NB4 (cell line): ENCODE measurements at regions not wholly inside any gene's neighbourhood (a gene's known extent, or its start where the extent isn't known, plus 50 kb on each side); places are given as distances from the start of the nearest gene placed in this dataset.

Source experiments
- DNase-seq: peaks from one replicate; pipeline ENCODE4 v3.0.0; 2010; ENCODE audit warnings: low read depth
- H3K4me3 ChIP-seq: one replicate; pipeline ENCODE4 v1.5.1; 2011; ENCODE audit warnings: mild to moderate bottlenecking, low read depth, low read length, moderate library complexity
- MYC ChIP-seq: IDR thresholded peaks from 2 replicates; pipeline ENCODE4 v1.6.1; 2011; ENCODE audit warnings: low read depth, low read length
- POLR2A ChIP-seq: IDR thresholded peaks from 2 replicates; pipeline ENCODE4 v1.6.1; 2011; ENCODE audit warnings: mild to moderate bottlenecking; ENCODE audit not compliant: insufficient read length; ENCODE audit errors: extremely low read depth
- TF ChIP-seq, protein P1 (sequence below): IDR thresholded peaks from one replicate; pipeline ENCODE4 v1.5.1; 2012; ENCODE audit warnings: low read depth, low read length
- TF ChIP-seq, protein P2 (sequence below): IDR thresholded peaks from 2 replicates; pipeline ENCODE4 v1.6.1; 2011; ENCODE audit warnings: low read depth, low read length

DNA sequence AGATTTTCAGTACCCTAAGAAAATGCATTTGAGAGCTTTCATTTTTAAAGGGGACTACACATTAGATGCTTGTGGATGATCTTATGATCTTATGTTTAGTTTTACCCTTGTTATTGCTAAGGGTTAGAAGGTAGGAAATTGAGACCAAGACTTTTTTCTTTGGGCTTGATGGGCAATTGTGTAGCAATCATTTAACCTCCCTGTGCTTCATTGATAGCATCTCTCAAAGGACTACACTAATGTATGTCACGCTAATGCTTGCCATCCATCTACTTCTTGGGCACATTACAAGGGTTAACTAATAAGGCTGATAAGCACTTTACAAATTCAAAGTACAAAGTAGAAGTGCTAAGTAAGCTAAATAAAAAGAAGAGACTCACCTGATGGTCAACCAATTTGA is 189.3 kb upstream of the LRP1B start:
- no peak for DNase-seq
- TF ChIP-seq, protein P1, sequence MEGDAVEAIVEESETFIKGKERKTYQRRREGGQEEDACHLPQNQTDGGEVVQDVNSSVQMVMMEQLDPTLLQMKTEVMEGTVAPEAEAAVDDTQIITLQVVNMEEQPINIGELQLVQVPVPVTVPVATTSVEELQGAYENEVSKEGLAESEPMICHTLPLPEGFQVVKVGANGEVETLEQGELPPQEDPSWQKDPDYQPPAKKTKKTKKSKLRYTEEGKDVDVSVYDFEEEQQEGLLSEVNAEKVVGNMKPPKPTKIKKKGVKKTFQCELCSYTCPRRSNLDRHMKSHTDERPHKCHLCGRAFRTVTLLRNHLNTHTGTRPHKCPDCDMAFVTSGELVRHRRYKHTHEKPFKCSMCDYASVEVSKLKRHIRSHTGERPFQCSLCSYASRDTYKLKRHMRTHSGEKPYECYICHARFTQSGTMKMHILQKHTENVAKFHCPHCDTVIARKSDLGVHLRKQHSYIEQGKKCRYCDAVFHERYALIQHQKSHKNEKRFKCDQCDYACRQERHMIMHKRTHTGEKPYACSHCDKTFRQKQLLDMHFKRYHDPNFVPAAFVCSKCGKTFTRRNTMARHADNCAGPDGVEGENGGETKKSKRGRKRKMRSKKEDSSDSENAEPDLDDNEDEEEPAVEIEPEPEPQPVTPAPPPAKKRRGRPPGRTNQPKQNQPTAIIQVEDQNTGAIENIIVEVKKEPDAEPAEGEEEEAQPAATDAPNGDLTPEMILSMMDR: no peak
- no peak for TF ChIP-seq POLR2A
- no peak for TF ChIP-seq MYC
- TF ChIP-seq, protein P2, sequence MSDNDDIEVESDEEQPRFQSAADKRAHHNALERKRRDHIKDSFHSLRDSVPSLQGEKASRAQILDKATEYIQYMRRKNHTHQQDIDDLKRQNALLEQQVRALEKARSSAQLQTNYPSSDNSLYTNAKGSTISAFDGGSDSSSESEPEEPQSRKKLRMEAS: no peak
- no peak overlapping the region for H3K4me3 ChIP-seq

DNA sequence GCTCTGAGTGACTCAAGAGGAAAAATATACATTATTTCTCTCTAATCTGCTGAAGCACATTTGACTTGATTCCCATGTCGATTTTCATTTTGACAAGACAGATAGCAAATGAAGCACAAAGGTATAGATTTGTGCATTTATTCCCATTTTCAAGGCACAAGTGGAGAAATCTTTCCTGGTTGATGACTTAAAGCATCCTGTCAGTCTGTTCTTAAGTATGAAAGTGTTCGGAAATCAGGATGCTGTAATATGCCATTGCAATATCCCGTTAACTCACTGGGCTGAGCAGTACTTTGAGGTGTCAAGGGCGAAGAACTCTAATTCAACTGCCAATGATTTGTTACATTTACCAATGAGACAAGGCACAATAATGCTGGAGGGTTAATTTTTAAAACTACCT is 185.2 kb upstream of the LRP1B start:
- no peak overlapping the region for H3K4me3 ChIP-seq
- DNase-seq: no peak
- TF ChIP-seq MYC (no peak), POLR2A (no peak)
- TF ChIP-seq, protein P1: no peak
- TF ChIP-seq, protein P2: no peak

DNA sequence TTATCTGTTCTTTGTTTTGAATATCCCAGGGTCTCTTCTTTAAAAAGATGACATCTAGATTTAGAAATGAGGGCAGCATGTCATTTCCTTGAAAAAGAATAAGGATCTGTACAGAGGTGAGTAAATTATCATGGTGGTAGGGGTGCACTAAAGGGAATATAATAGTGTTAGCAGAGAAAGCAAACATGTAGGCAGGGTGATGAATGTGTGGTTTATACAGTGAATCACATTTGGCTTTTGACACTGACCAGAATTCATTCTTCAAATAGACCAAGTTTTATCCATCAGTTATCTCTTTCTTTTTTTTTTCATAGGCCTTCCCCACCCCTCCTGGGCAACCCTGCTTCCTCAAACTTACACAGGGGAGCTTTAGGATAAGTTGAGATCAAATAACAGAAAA is 184.5 kb upstream of the LRP1B start:
- DNase-seq: no peak
- TF ChIP-seq, protein P2: no peak
- TF ChIP-seq, protein P1: no peak
- TF ChIP-seq POLR2A: no peak
- no peak for TF ChIP-seq MYC
- no peak overlapping the region for H3K4me3 ChIP-seq

DNA sequence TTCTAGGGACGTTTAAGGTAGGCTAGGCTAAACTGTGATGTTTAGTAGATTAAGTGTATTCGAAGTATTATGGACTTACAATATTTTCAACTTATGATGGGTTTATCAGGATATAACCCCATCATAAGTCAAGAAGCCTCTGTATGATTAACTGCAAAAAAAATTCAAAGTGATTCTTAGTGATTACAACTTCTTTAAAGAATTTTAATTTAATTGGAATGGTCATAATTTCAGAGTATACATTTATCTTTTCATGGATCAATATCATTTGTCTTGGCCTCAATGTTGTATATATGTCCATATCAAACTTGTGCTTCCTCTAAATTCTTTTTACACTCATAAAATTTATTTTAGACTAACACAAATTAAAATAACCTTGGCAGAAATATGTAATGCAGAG is 183.3 kb upstream of the LRP1B start:
- no peak for DNase-seq
- TF ChIP-seq, protein P1: no peak
- TF ChIP-seq, protein P2: no peak
- TF ChIP-seq POLR2A (no peak), MYC (no peak)
- no peak overlapping the region for H3K4me3 ChIP-seq

DNA sequence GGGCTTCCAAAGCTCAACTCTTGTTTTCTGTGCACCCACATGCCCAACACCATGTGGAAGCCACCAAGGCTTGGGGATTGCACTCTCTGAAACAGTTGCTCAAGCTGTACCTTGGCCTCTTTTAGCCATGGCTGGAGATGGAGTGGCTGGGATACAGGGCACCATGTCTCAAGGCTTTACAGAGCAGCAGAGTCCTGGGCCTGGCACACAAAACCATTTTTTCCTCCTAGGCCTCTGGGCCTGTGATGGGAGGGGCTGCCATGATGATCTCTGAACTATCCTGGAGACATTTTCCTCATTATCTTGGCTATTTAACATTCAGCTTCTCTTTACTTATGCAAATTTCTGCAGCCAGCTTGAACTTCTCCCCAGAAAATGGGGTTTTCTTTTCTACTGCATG is 179.7 kb upstream of the LRP1B start:
- TF ChIP-seq, protein P1: no peak
- no peak for TF ChIP-seq MYC
- TF ChIP-seq POLR2A: no peak
- TF ChIP-seq, protein P2: no peak
- DNase-seq: no peak
- no peak overlapping the region for H3K4me3 ChIP-seq

DNA sequence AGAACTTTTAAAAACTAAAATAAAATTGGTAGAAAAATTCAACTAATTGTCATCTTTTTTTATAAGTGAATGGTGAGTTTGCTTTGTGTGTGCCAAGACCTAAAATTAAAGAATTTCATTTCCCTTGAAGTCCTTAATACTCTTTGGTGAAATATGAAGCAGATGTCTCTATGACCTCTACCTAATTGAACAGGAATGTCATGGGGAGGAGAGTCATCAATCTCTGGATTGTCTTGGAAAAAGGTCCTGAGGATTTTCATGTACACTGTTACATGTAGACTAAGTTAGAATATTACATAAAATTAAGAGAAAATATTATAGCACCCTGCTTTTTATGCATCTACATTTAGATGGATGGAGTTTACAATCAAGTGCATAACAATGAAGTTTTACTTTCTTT is 177.9 kb upstream of the LRP1B start:
- TF ChIP-seq MYC (no peak), POLR2A (no peak)
- TF ChIP-seq, protein P1: no peak
- TF ChIP-seq, protein P2: no peak
- no peak for DNase-seq

More for the DNA sequence above, 177.9 kb upstream of the LRP1B start:
- no peak overlapping the region for H3K4me3 ChIP-seq
